ENCODE measurements at regions not wholly inside any gene's neighbourhood (a gene's known extent, or its start where the extent isn't known, plus 50 kb on each side); places are given as distances from the start of the nearest gene placed in this dataset.
A peak's percentile ranks its signal among the peaks of the same experiment; 100 is the strongest.

DNA sequence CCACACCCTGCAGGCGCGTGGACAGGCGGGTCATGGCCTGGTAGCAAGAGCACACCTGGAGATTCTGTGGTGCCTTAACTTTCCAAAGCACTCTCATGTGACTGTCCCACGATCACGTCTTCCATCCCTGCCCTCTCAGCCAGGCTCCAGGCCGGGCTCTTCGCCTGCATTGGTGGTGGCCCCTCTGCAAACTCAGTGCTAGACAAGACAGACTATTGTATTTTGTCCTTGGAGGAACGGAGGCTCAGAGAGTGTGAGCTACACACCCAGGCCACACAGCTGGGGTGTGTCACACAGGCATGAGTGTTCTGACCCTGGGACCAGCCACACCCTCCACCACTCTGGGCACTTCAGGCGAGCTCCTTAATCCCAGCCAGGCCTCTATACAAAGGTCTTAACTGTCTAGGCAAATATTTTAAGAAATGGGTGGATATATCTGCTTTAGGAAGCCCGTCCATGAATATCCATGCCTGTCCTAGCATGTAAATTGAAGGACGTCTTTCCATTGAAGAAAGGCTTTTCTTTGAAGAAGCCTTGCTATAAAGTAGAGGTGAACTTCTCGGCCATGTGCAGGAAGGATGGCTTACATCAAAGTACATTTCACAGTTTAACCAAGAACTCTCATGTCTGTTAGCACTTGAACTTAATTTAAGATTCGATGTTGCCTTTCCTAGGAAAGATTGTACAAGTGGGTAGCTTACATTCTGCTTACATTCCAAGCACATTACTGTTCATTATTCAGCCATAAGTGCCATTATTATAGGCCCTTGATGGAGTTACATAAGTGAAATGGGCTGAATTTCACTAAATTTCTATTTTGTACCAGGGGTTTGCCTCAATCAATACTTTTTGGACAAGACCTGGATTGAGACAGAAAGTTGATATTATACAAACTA, 263.9 kb downstream of the DLL1 start:
- no peak for TF ChIP-seq POLR2A (IDR thresholded peaks at IDR 0.05)
- TF ChIP-seq CTCF (IDR thresholded peaks at IDR 0.05), result no peak
- 87 to 90% (median 90%) methylated on average over 13 of the region's 13 CpGs for WGBS, 4 donors

DNA sequence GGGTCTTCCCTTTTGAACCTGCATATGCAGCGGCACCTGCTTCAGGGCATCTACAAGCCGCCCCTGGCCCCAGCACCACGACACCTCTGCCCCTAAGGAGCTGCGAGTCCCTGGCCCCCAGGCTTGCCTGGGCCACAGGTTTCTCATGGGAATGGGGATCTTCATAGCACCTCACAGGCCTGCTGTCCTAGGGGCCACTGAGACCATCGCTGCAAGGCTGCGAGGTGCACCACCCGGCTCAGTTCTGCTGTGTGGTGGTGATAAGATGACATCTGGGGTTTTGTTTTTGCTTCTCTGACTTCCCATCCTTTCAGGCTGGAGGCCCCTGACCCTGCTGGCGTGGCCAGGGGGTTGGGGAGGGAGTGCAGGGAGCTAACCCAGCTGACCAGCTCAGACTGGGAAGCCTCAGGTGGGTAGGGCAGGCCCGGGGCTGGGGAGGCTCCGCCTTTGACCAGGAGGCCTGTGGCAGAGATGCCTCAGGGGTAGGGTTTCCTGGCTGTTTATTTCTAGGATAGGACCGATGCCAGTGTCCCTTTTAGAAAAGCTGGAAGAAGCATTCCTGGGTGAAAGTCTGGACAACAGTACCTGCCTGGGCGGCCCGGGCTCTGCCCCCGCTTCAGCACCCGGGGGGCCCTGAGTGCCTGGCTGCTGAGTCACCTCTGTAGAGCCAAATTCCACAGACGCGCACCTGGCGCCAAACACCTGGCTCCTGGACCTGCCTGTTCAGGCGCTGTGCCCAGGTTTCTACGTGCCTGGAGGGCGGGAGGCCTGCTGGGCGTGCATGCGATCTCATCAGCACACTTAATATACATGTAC, 264.7 kb downstream of the DLL1 start:
- no peaks in the 10 kb centered on the region for H3K9me3 ChIP-seq
- no peaks in the 10 kb centered on the region for H3K36me3 ChIP-seq
- 90 to 92% (median 92%) methylated on average over 13 to 23 of the region's 23 CpGs for WGBS, 4 donors
- TF ChIP-seq CTCF (IDR thresholded peaks at IDR 0.05) (no peak), POLR2A (IDR thresholded peaks at IDR 0.05) (no peak)
- H3K27ac ChIP-seq, result peak overlapping the region in 1 of 12 donors; percentile 17
- peaks cover 0 to 13% (median 4%) of the 10 kb centered on the region in 9 donors for H3K27me3 ChIP-seq
- H3K4me3 ChIP-seq, result no peak overlapping the region
- peaks cover 0 to 14% (median 3%) of the 10 kb centered on the region in 12 donors for H3K4me1 ChIP-seq
- no peak for DNase-seq
- no peak for ATAC-seq
- intact Hi-C loops (cut with DNase I), result loop anchor here in 3 of 10 donors (10.0 kb wide), 2 partner anchors 191 to 269 kb away; partner anchors contain the start of gene DLL1 (in 2 of the 3)

More for the DNA sequence above, 263.9 kb downstream of the DLL1 start:
- peaks cover 0 to 14% (median 3%) of the 10 kb centered on the region in 12 donors for H3K4me1 ChIP-seq
- ATAC-seq, result no peak
- no peak overlapping the region for H3K4me3 ChIP-seq
- no peaks in the 10 kb centered on the region for H3K36me3 ChIP-seq
- intact Hi-C loops (cut with DNase I), result loop anchor here in 3 of 10 donors (10.0 kb wide), 2 partner anchors 192 to 268 kb away; partner anchors contain the start of gene DLL1 (in 2 of the 3)
- peak overlapping the region in 1 of 12 donors; percentile 17 for H3K27ac ChIP-seq
- H3K9me3 ChIP-seq, result no peaks in the 10 kb centered on the region
- DNase-seq, result no peak
- peaks cover 0 to 13% (median 4%) of the 10 kb centered on the region in 9 donors for H3K27me3 ChIP-seq

GRCh38 chr6:170025341-170025911, 265.5 kb downstream of the DLL1 start:
- intact Hi-C loops (cut with DNase I), result loop anchor here in 3 of 10 donors (10.0 kb wide), 2 partner anchors 191 to 269 kb away; partner anchors contain the start of gene DLL1 (in 2 of the 3)
- DNase-seq, result no peak
- no peak for ATAC-seq
- Histone ChIP-seq H3K4me1 (peaks cover 0 to 14% (median 3%) of the 10 kb centered on the region in 12 donors), H3K36me3 (no peaks in the 10 kb centered on the region), H3K27me3 (peaks cover 0 to 13% (median 4%) of the 10 kb centered on the region in 9 donors), H3K27ac (peak overlapping the region in 2 of 12 donors; percentile 8 to 55), H3K9me3 (no peaks in the 10 kb centered on the region), H3K4me3 (no peak overlapping the region)
- TF ChIP-seq POLR2A (IDR thresholded peaks at IDR 0.05), result no peak
- 80 to 91% (median 86%) methylated on average over 11 to 20 of the region's 20 CpGs for WGBS, 4 donors

DNA sequence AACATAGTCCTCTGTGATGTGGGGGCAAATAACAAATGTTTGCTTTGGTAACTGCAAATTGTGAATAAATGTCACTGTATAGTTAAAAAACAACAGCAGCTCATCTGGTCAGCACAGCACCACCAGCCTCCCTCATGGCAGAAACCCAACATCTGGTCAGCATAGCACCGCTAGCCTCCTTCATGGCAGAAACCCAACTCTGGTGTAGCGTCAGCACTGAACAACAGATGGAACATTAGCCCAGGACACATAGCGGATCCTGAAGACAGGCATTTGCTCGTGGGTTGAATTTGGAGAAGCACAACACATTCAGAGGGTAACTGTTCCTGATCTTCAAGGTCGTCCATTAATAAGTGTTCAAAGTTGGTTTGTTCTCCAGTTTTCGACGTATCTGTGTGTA, 265.9 kb downstream of the DLL1 start:
- no peaks in the 10 kb centered on the region for H3K36me3 ChIP-seq
- intact Hi-C loops (cut with DNase I), result loop anchor here in 7 of 10 donors (5.0 to 10.0 kb wide), 5 partner anchors 112 to 270 kb away; partner anchors contain the start of gene DLL1 (in 4 of the 7)

More for the DNA sequence above, 265.9 kb downstream of the DLL1 start:
- WGBS, 4 donors, result 48 to 54% (median 51%) methylated on average over 7 of the region's 7 CpGs
- H3K27me3 ChIP-seq, result peaks cover 0 to 13% (median 4%) of the 10 kb centered on the region in 9 donors
- no peaks in the 10 kb centered on the region for H3K9me3 ChIP-seq
- peak in 2 of 5 donors; percentile 41 to 80 for DNase-seq
- H3K4me3 ChIP-seq, result no peak overlapping the region
- H3K4me1 ChIP-seq, result peaks cover 0 to 14% (median 3%) of the 10 kb centered on the region in 12 donors
- peak overlapping the region in 2 of 12 donors; percentile 8 to 55 for H3K27ac ChIP-seq
- TF ChIP-seq CTCF (IDR thresholded peaks at IDR 0.05), result no peak
- no peak for TF ChIP-seq POLR2A (IDR thresholded peaks at IDR 0.05)
- peak; percentile 39 to 75 (median 54) for ATAC-seq
